ENCODE measurements at regions not wholly inside any gene's neighbourhood (a gene's known extent, or its start where the extent isn't known, plus 50 kb on each side); places are given as distances from the start of the nearest gene placed in this dataset.

GRCh38 chr5:81904861-81905260 is 67.0 kb upstream of the ATG10 start:
- TF ChIP-seq ZFX (IDR thresholded peaks at IDR 0.05; ENCODE audit: borderline replicate concordance) = no peak
- TF ChIP-seq, protein P1, sequence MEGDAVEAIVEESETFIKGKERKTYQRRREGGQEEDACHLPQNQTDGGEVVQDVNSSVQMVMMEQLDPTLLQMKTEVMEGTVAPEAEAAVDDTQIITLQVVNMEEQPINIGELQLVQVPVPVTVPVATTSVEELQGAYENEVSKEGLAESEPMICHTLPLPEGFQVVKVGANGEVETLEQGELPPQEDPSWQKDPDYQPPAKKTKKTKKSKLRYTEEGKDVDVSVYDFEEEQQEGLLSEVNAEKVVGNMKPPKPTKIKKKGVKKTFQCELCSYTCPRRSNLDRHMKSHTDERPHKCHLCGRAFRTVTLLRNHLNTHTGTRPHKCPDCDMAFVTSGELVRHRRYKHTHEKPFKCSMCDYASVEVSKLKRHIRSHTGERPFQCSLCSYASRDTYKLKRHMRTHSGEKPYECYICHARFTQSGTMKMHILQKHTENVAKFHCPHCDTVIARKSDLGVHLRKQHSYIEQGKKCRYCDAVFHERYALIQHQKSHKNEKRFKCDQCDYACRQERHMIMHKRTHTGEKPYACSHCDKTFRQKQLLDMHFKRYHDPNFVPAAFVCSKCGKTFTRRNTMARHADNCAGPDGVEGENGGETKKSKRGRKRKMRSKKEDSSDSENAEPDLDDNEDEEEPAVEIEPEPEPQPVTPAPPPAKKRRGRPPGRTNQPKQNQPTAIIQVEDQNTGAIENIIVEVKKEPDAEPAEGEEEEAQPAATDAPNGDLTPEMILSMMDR (IDR thresholded peaks at IDR 0.05) = no peak

DNA sequence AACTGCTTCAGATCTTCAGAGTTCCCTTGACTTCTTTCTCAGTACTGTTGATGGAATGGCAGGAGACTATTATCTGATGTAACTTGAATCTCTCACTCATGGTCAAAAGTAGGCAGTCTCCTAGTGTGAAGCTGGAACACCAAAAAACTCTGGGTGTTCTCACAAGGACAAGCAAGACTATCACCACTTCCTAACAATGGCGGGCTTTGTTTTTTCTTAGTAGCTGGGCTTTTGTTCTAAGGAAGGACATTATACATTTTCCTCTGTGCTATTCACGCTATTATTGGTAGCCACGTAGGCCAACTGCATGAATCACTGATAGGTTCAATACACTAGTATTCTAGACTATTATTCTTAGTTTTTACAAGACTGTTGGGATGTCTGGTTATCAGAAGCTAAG is 67.7 kb upstream of the ATG10 start:
- TF ChIP-seq, protein P1 (IDR thresholded peaks at IDR 0.05) = no peak
- TF ChIP-seq ZFX (IDR thresholded peaks at IDR 0.05; ENCODE audit: borderline replicate concordance) = no peak
- H3K27ac ChIP-seq = no peak overlapping the region

More at GRCh38 chr5:81904861-81905260, 67.0 kb upstream of the ATG10 start:
- H3K27ac ChIP-seq = no peak overlapping the region

DNA sequence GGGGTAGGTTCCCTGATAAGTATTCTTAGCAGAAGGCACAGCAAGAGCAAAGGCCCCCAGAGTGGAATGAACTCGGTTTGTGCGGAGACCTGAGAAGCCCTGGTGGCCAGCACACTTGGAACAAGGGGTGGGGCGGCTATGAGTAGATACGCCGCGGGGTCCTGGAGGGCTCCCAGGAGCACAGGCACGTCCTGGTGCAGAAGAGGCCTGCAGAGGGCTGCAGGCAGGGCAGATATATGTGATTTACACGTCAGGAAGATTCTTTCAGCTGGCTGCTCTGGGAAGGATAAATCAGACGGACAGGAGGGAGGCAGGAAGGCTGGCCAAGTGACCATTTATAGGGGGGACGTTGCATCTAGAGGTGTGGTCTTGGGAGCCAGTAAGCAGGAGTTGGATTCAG is 70.2 kb upstream of the ATG10 start:
- no peak overlapping the region for H3K27ac ChIP-seq
- no peak for TF ChIP-seq ZFX (IDR thresholded peaks at IDR 0.05; ENCODE audit: borderline replicate concordance)
- TF ChIP-seq, protein P1 (IDR thresholded peaks at IDR 0.05) = no peak

- TF ChIP-seq, protein P1 (IDR thresholded peaks at IDR 0.05) = no peak
- no peak for TF ChIP-seq ZFX (IDR thresholded peaks at IDR 0.05; ENCODE audit: borderline replicate concordance)
- no peak overlapping the region for H3K27ac ChIP-seq
Observed at GRCh38 chr5:81899123-81899522, 72.7 kb upstream of the ATG10 start.

DNA sequence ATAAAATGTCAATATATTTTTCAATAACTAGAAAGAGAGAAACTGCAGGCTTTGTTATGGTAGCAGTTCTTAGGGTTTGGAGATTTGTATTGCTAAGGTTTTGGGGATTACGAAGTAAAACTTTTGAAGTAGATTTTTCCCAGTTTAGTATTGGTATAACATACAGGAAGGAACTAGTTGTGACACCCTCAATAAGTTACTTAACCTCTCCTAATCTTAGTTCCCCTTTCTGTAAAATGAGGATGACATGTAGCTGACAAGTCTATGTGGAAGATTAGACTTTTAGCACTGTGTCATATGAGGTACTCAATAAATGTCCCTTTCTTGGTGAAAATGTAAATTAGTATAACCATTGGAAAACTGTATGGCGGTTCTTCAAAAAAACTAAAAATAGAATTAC is 73.4 kb upstream of the ATG10 start:
- TF ChIP-seq, protein P1 (IDR thresholded peaks at IDR 0.05) = no peak
- no peak for TF ChIP-seq ZFX (IDR thresholded peaks at IDR 0.05; ENCODE audit: borderline replicate concordance)
- no peak overlapping the region for H3K27ac ChIP-seq

DNA sequence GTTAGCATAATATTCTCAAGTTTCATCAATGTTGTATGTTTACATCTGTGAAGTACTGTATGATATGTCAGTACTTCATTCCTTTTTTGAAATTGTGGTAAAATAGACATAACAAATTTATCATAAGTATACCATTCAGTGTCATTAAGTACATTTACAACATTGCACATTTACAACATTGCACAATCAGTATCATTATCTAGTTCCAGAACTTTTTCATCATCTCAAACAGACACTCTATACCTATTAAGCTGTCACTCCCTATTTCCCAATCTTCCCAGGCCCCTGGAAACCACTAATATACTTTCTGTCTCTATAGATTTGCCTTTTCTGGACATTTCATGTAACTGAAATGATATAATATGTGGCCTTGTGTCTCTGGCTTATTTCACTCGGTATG is 75.1 kb upstream of the ATG10 start:
- H3K27ac ChIP-seq = no peak overlapping the region
- TF ChIP-seq, protein P1 (IDR thresholded peaks at IDR 0.05) = no peak
- no peak for TF ChIP-seq ZFX (IDR thresholded peaks at IDR 0.05; ENCODE audit: borderline replicate concordance)

DNA sequence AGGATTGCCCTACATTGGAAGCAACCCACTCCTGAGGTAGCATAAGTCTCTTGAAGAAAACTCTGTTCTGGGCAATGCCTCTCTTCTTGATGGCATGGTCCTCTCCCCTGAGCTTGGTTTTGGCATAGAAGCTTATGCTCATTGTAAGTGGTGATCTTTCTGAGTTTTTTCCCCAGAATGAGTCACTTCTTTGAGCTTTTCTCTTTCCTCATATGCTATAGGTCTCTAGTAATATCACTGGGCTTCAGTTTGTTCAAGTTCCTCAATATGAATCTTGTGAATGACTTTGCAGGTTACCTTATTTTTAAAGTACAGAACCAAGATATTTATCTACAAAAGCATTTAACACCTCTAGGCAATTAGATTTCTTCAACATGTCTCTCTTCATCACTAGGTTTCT is 76.5 kb upstream of the ATG10 start:
- no peak overlapping the region for H3K27ac ChIP-seq
- TF ChIP-seq, protein P1 (IDR thresholded peaks at IDR 0.05) = no peak
- TF ChIP-seq ZFX (IDR thresholded peaks at IDR 0.05; ENCODE audit: borderline replicate concordance) = no peak

All from 22Rv1 (cell line).